ENCODE measurements at regions not wholly inside any gene's neighbourhood (a gene's known extent, or its start where the extent isn't known, plus 50 kb on each side); places are given as distances from the start of the nearest gene placed in this dataset.

DNA sequence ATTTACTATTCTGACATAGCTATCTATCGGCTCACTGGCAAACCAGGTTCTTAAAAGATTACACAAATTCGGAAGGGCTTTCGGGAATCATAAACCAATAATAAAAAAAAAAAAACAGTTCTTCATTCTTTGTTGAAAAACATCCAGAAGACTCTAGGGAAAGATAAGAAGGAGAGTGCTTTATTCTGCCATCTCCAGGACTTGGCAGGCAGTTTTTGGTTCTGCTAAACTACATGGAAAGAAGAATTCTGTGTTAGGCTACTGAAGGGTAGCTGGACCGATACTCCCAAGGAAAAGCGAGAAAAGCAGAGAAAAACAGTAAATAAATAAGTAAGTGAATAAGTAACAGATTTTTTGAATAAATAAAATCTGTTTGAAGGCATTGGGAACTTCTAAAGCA lies 423.5 kb upstream of the KLF6 start:
- Histone ChIP-seq H3K9me3 (no peaks in the 10 kb centered on the region), H3K27me3 (no peaks in the 10 kb centered on the region), H3K27ac (no peak overlapping the region), H3K4me1 (peaks cover 0 to 10% (median 0%) of the 10 kb centered on the region in 9 donors), H3K4me3 (peak overlapping the region in 1 of 10 donors; percentile 19), H3K36me3 (no peaks in the 10 kb centered on the region)
- intact Hi-C loops (cut with DNase I): no loop called here
- WGBS, 2 donors: 74 to 82% methylated on average over 5 of the region's 5 CpGs
- TF ChIP-seq, protein P1, sequence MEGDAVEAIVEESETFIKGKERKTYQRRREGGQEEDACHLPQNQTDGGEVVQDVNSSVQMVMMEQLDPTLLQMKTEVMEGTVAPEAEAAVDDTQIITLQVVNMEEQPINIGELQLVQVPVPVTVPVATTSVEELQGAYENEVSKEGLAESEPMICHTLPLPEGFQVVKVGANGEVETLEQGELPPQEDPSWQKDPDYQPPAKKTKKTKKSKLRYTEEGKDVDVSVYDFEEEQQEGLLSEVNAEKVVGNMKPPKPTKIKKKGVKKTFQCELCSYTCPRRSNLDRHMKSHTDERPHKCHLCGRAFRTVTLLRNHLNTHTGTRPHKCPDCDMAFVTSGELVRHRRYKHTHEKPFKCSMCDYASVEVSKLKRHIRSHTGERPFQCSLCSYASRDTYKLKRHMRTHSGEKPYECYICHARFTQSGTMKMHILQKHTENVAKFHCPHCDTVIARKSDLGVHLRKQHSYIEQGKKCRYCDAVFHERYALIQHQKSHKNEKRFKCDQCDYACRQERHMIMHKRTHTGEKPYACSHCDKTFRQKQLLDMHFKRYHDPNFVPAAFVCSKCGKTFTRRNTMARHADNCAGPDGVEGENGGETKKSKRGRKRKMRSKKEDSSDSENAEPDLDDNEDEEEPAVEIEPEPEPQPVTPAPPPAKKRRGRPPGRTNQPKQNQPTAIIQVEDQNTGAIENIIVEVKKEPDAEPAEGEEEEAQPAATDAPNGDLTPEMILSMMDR (IDR thresholded peaks at IDR 0.05): no peak
- DNase-seq (no peak), ATAC-seq (no peak)

DNA sequence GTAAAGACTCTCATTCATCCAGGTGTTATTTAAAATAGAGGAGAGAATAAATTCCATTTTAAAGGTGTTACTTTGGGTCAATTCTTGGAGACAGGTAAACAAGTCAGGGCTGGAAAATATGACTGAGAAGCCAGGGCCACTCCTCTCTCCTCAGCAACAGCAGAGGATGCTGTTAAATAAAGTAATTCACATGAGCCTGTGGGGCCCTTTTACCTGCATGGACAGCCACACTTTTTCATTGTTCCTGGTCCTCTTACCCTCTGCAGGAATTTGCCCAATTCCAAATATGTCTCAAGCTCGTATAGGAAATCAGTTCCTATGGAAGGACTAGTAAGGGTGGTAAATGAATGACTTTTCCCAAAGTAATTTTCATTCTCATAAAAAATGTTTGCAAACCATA lies 420.1 kb upstream of the KLF6 start:
- ATAC-seq: no peak
- TF ChIP-seq, protein P1 (IDR thresholded peaks at IDR 0.05): no peak

DNA sequence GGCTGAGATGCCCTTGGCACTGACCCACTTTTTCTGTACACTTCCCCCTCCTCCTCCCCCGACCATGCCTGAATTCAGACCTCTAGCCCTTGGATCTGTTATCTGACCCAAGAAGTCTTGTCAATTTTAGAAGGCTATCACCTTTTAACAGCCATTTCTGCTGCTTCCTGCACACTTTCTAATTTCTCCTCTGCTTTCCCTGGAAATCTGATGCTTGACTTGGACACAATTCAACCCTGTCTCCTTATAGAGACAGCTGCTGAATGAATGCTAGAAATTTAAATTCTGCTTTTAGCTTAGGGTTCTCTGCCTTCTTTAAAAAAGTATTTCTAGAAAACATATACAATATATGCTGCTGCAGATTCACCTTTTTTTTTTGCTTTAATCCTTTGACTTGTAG lies 417.9 kb upstream of the KLF6 start:
- DNase-seq: no peak
- H3K36me3 ChIP-seq: no peaks in the 10 kb centered on the region
- intact Hi-C loops (cut with DNase I): no loop called here
- ATAC-seq: no peak
- H3K9me3 ChIP-seq: no peaks in the 10 kb centered on the region
- H3K27ac ChIP-seq: no peak overlapping the region
- peaks cover 0 to 11% (median 2%) of the 10 kb centered on the region in 9 donors for H3K4me1 ChIP-seq
- TF ChIP-seq, protein P1 (IDR thresholded peaks at IDR 0.05): no peak
- H3K4me3 ChIP-seq: no peak overlapping the region
- 66 to 79% methylated on average over 1 of the region's 1 CpG for WGBS, 2 donors
- no peaks in the 10 kb centered on the region for H3K27me3 ChIP-seq

More for the DNA sequence above, 420.1 kb upstream of the KLF6 start:
- Histone ChIP-seq H3K36me3 (no peaks in the 10 kb centered on the region), H3K9me3 (no peaks in the 10 kb centered on the region), H3K27me3 (no peaks in the 10 kb centered on the region), H3K4me3 (no peak overlapping the region), H3K27ac (no peak overlapping the region), H3K4me1 (peaks cover 0 to 11% (median 0%) of the 10 kb centered on the region in 9 donors)
- WGBS, 2 donors: 88 to 90% methylated on average over 1 of the region's 1 CpG
- intact Hi-C loops (cut with DNase I): no loop called here
- DNase-seq: no peak

DNA sequence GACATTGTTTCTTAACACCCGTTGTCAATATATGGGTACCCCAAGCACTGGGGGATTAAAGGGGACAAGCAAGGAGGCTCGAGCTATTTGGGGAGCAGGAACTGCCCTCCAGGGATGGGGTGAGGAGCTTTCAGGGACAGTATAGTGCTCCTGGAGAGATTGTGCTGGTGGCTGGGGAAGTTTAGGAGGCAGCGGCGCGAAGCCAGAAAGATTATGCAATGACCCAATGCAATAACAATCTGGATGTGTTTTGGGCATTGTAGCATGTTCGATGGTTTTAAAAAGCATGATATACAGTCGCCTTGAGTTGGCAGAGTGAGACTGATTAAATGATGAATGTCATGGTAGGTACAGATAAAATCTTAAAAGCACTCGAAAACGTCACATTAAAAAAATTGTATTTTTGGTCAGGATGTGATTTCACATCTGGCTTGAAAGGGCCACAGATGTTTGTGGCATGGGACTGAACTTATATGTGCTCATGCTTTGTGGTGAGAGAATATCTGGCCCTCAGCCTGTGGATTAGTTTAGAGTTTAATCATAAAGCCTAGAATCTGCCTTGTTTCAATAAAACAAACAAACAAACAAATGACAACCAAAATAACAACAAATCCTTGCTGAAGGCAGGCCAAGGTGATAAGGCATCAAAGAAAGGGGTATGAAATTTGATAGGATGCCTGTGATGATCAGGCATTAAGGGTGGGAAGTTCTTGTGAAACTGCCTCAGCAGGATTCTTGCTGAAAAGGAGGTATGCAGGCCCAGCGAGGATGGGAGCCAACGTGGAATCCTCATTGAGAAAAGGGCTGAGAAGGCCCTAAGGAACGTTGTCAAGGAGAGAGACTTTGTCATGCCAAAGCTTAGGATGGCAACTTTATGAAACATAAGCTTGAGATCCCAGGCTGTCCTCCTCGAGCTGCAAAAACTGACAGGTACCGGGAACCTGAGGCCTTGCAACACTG lies 417.1 kb upstream of the KLF6 start:
- TF ChIP-seq, protein P1 (IDR thresholded peaks at IDR 0.05): no peak
- intact Hi-C loops (cut with DNase I): no loop called here
- no peaks in the 10 kb centered on the region for H3K9me3 ChIP-seq
- no peak overlapping the region for H3K27ac ChIP-seq
- no peaks in the 10 kb centered on the region for H3K27me3 ChIP-seq
- H3K4me3 ChIP-seq: no peak overlapping the region
- WGBS, 2 donors: 82 to 85% methylated on average over 14 of the region's 14 CpGs
- ATAC-seq: no peak
- peaks cover 0 to 19% (median 10%) of the 10 kb centered on the region in 9 donors for H3K4me1 ChIP-seq
- no peak for DNase-seq
- H3K36me3 ChIP-seq: no peaks in the 10 kb centered on the region
